Gastroesophageal sphincter (tissue), 4 donors: ENCODE measurements at regions not wholly inside any gene's neighbourhood (a gene's known extent, or its start where the extent isn't known, plus 50 kb on each side); places are given as distances from the start of the nearest gene placed in this dataset.

Source experiments
- ATAC-seq: fragments of 150-250 bp; one replicate; pipeline ENCODE4 v1.9.1; 2016; ENCODE audit warnings: mild to moderate bottlenecking, moderate library complexity
- H3K27ac ChIP-seq, 4 donors: fragments of 200-600 bp; sonication (generic) in 3 of 4; 1 replicate in 3 of 4; 2 replicates in 1 of 4; pipeline ENCODE4 v1.5.1; 2016 to 2019
- H3K27me3 ChIP-seq: fragments of 200-600 bp; sonication (generic); one replicate; pipeline ENCODE4 v1.5.1; 2019
- H3K36me3 ChIP-seq, 2 donors: fragments of 200-600 bp; sonication (generic); one replicate each; pipeline ENCODE4 v1.5.1; 2019; ENCODE audit warnings: control low read depth in 1 of 2
- H3K4me1 ChIP-seq, 3 donors: fragments of 200-600 bp; sonication (generic); 1 replicate in 2 of 3; 2 replicates in 1 of 3; pipeline ENCODE4 v1.5.1; 2016 to 2019; ENCODE audit warnings: control low read depth in 2 of 3
- H3K4me3 ChIP-seq, 2 donors: fragments of 200-600 bp; sonication (generic); one replicate each; pipeline ENCODE4 v1.5.1; 2019; ENCODE audit warnings: mild to moderate bottlenecking in 1 of 2, moderate library complexity in 1 of 2
- H3K9me3 ChIP-seq, 3 donors: fragments of 200-600 bp; sonication (generic); one replicate each; pipeline ENCODE4 v1.5.1; 2017 to 2019; ENCODE audit warnings: control low read depth in 2 of 3
- CTCF ChIP-seq, 4 experiments: fragments of 200-600 bp in 2 of 4; fragments of 450-650 bp in 2 of 4; sonication (generic) in 1 of 4; IDR thresholded peaks; one replicate each; pipeline ENCODE4 v1.5.1; 2017 to 2019; ENCODE audit warnings: antibody characterized with exemption in 4 of 4, mild to moderate bottlenecking in 2 of 4, moderate library complexity in 2 of 4
- EP300 ChIP-seq: sonication (generic); formaldehyde crosslinking; IDR thresholded peaks from one replicate; pipeline ENCODE4 v1.6.1; 2017; ENCODE audit warnings: antibody characterized with exemption, mild to moderate bottlenecking
- POLR2A ChIP-seq, 2 donors: fragments of 450-650 bp; IDR thresholded peaks; one replicate each; pipeline ENCODE4 v1.6.1; 2017; ENCODE audit warnings: antibody characterized with exemption in 2 of 2, mild to moderate bottlenecking in 2 of 2, moderate library complexity in 1 of 2
- POLR2AphosphoS5 ChIP-seq: sonication (generic); formaldehyde crosslinking; IDR thresholded peaks from one replicate; pipeline ENCODE4 v1.6.1; 2017; ENCODE audit warnings: antibody characterized with exemption
- WGBS, 2 donors: methylation state at CpG; one replicate each; pipeline ENCODE4 v1.1.5; 2018; ENCODE audit warnings: low coverage in 1 of 2; 5-methylcytosine and 5-hydroxymethylcytosine counted together

- no peak overlapping the region for H3K4me3 ChIP-seq
- 73 to 75% methylated on average over 2 to 3 of the region's 6 CpGs for WGBS, 2 donors
- no peak for TF ChIP-seq POLR2A (IDR thresholded peaks at IDR 0.05)
- no peak for TF ChIP-seq CTCF (IDR thresholded peaks at IDR 0.05)
- no peak for TF ChIP-seq POLR2AphosphoS5
- no peak for TF ChIP-seq EP300
- H3K9me3 ChIP-seq: peaks cover 0 to 4% (median 0%) of the 10 kb centered on the region in 3 donors
- no peak for ATAC-seq
- no peak overlapping the region for H3K27ac ChIP-seq
- H3K36me3 ChIP-seq: no peaks in the 10 kb centered on the region
- no peaks in the 10 kb centered on the region for H3K4me1 ChIP-seq
- H3K27me3 ChIP-seq: peaks cover 84% of the 10 kb centered on the region
These were observed 69.4 kb upstream of the LHX1 start for GRCh38 chr17:36867716-36868341.

- no peak overlapping the region for H3K27ac ChIP-seq
- H3K36me3 ChIP-seq: no peaks in the 10 kb centered on the region
- WGBS, 2 donors: 21% methylated on average over 2 of the region's 10 CpGs; no CpG with 5 or more reads in 1 of the 2 donors
- no peak overlapping the region for H3K4me3 ChIP-seq
- H3K27me3 ChIP-seq: peaks cover 77% of the 10 kb centered on the region
- no peak for ATAC-seq
- peaks cover 0 to 10% (median 0%) of the 10 kb centered on the region in 3 donors for H3K9me3 ChIP-seq
- H3K4me1 ChIP-seq: no peaks in the 10 kb centered on the region
- TF ChIP-seq POLR2A (IDR thresholded peaks at IDR 0.05) (no peak), POLR2AphosphoS5 (no peak), EP300 (no peak), CTCF (IDR thresholded peaks at IDR 0.05) (no peak)
These were observed 68.5 kb upstream of the LHX1 start for GRCh38 chr17:36868777-36869176.

GRCh38 chr17:36869441-36869840 is 67.8 kb upstream of the LHX1 start:
- no peaks in the 10 kb centered on the region for H3K36me3 ChIP-seq
- peaks cover 71% of the 10 kb centered on the region for H3K27me3 ChIP-seq
- H3K4me1 ChIP-seq: no peaks in the 10 kb centered on the region
- TF ChIP-seq EP300 (no peak), POLR2A (IDR thresholded peaks at IDR 0.05) (no peak), POLR2AphosphoS5 (no peak), CTCF (IDR thresholded peaks at IDR 0.05) (no peak)
- H3K9me3 ChIP-seq: peaks cover 0 to 10% (median 0%) of the 10 kb centered on the region in 3 donors
- no peak for ATAC-seq
- no peak overlapping the region for H3K27ac ChIP-seq
- WGBS, 2 donors: 55% methylated on average over 3 of the region's 8 CpGs; no CpG with 5 or more reads in 1 of the 2 donors
- no peak overlapping the region for H3K4me3 ChIP-seq

- no peak for ATAC-seq
- TF ChIP-seq EP300 (no peak), POLR2AphosphoS5 (no peak), CTCF (IDR thresholded peaks at IDR 0.05) (no peak), POLR2A (IDR thresholded peaks at IDR 0.05) (no peak)
- H3K27me3 ChIP-seq: peaks cover 66% of the 10 kb centered on the region
- H3K4me1 ChIP-seq: no peaks in the 10 kb centered on the region
- H3K27ac ChIP-seq: no peak overlapping the region
- peaks cover 0 to 10% (median 0%) of the 10 kb centered on the region in 3 donors for H3K9me3 ChIP-seq
- no peaks in the 10 kb centered on the region for H3K36me3 ChIP-seq
- no peak overlapping the region for H3K4me3 ChIP-seq
- WGBS, 2 donors: 50 to 73% methylated on average over 3 to 15 of the region's 18 CpGs
These were observed 67.2 kb upstream of the LHX1 start for GRCh38 chr17:36869856-36870719.

- Histone ChIP-seq H3K9me3 (peaks cover 0 to 10% (median 0%) of the 10 kb centered on the region in 3 donors), H3K36me3 (no peaks in the 10 kb centered on the region), H3K27ac (no peak overlapping the region), H3K4me3 (no peak overlapping the region), H3K27me3 (peaks cover 65% of the 10 kb centered on the region), H3K4me1 (no peaks in the 10 kb centered on the region)
- no peak for ATAC-seq
- 57 to 83% methylated on average over 1 of the region's 1 CpG for WGBS, 2 donors
- no peak for TF ChIP-seq EP300
- TF ChIP-seq POLR2A (IDR thresholded peaks at IDR 0.05): no peak
- no peak for TF ChIP-seq POLR2AphosphoS5
- no peak for TF ChIP-seq CTCF (IDR thresholded peaks at IDR 0.05)
These were observed 66.6 kb upstream of the LHX1 start for GRCh38 chr17:36870720-36870999.
